C4-2B (cell line): ENCODE measurements at regions not wholly inside any gene's neighbourhood (a gene's known extent, or its start where the extent isn't known, plus 50 kb on each side); places are given as distances from the start of the nearest gene placed in this dataset.

ENCODE experiments used
- ZFX ChIP-seq: fragments of 450-650 bp; IDR thresholded peaks from 2 replicates; pipeline ENCODE4 v1.6.1; 2017
- TF ChIP-seq, protein P1 (sequence below): fragments of 450-650 bp; conservative IDR thresholded peaks from 2 replicates; pipeline ENCODE4 v1.5.1; 2017; ENCODE audit warnings: mild to moderate bottlenecking

DNA sequence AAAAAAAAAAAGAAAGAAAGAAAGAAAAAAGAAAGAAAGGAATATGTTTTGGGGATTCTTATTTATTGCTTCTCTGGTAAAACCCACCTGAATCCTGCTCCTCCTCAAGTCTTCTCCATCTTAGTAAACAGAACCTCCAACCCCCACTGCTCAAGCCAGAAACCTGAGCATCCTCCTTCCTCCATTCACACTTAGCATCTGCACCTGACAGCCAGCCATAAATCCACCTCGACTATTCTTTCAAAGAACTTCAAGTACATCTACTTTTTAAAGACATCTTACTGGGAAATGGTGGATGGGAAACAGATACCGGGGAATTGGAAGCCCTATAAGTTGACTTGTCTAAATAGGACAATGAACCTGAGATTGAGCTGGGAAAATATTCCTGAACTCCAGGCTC lies 519.9 kb upstream of the DPP6 start:
- TF ChIP-seq, protein P1, sequence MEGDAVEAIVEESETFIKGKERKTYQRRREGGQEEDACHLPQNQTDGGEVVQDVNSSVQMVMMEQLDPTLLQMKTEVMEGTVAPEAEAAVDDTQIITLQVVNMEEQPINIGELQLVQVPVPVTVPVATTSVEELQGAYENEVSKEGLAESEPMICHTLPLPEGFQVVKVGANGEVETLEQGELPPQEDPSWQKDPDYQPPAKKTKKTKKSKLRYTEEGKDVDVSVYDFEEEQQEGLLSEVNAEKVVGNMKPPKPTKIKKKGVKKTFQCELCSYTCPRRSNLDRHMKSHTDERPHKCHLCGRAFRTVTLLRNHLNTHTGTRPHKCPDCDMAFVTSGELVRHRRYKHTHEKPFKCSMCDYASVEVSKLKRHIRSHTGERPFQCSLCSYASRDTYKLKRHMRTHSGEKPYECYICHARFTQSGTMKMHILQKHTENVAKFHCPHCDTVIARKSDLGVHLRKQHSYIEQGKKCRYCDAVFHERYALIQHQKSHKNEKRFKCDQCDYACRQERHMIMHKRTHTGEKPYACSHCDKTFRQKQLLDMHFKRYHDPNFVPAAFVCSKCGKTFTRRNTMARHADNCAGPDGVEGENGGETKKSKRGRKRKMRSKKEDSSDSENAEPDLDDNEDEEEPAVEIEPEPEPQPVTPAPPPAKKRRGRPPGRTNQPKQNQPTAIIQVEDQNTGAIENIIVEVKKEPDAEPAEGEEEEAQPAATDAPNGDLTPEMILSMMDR: no peak
- TF ChIP-seq ZFX: no peak
